Osteoblast (primary cell): ENCODE measurements at regions not wholly inside any gene's neighbourhood (a gene's known extent, or its start where the extent isn't known, plus 50 kb on each side); places are given as distances from the start of the nearest gene placed in this dataset.
"Not testable (repeated sequence)": the region's sequence is repeated elsewhere in the genome, so short reads cannot be mapped to it uniquely, and the experiment has no call there.

ENCODE experiments used
- DNase-seq: peaks from one replicate; pipeline ENCODE4 v3.0.0; 2011; ENCODE audit warnings: low spot score, mixed read lengths; ENCODE audit not compliant: insufficient read length; ENCODE audit errors: missing footprints
- H2AFZ ChIP-seq: 2 replicates; pipeline ENCODE4 v1.6.0; 2011; ENCODE audit warnings: mild to moderate bottlenecking, low read length
- H3K27ac ChIP-seq: 2 replicates; pipeline ENCODE4 v1.5.1; 2011; ENCODE audit warnings: mild to moderate bottlenecking, low read depth, low read length, moderate library complexity
- H3K27me3 ChIP-seq: 2 replicates; pipeline ENCODE4 v1.6.0; 2012; ENCODE audit warnings: mild to moderate bottlenecking, control low read depth, inconsistent platforms, low read length, moderate library complexity; ENCODE audit not compliant: insufficient read depth
- H3K36me3 ChIP-seq: 2 replicates; pipeline ENCODE4 v1.5.1; 2011; ENCODE audit warnings: mild to moderate bottlenecking, low read length, control low read depth, moderate library complexity; ENCODE audit not compliant: insufficient read depth
- H3K4me1 ChIP-seq: 2 replicates; pipeline ENCODE4 v1.5.1; 2011; ENCODE audit warnings: mild to moderate bottlenecking, low read length, control low read depth, moderate library complexity; ENCODE audit not compliant: insufficient read depth
- H3K4me2 ChIP-seq: 2 replicates; pipeline ENCODE4 v1.6.0; 2011; ENCODE audit warnings: mild to moderate bottlenecking, low read length; ENCODE audit not compliant: insufficient read depth
- H3K4me3 ChIP-seq: fragments of 200-600 bp; sonication (generic); 3 replicates; pipeline ENCODE4 v1.5.1; 2012; ENCODE audit warnings: mild to moderate bottlenecking, low read length, inconsistent platforms; ENCODE audit not compliant: insufficient read depth
- H3K79me2 ChIP-seq: 2 replicates; pipeline ENCODE4 v1.6.0; 2012; ENCODE audit warnings: mild to moderate bottlenecking, low read length, control low read depth, inconsistent platforms; ENCODE audit not compliant: insufficient read depth
- H3K9me3 ChIP-seq: 2 replicates; pipeline ENCODE4 v1.5.1; 2011; ENCODE audit warnings: low read depth, low read length, control low read depth
- H4K20me1 ChIP-seq: 2 replicates; pipeline ENCODE4 v1.6.0; 2012; ENCODE audit warnings: mild to moderate bottlenecking, low read length, control low read depth; ENCODE audit not compliant: insufficient read depth
- CTCF ChIP-seq: IDR thresholded peaks from 2 replicates; pipeline ENCODE4 v1.5.1; 2011; ENCODE audit warnings: mild to moderate bottlenecking, low read depth, low read length, moderate library complexity; ENCODE audit errors: extremely low read depth

- no peaks in the 10 kb centered on the region for H3K9me3 ChIP-seq
Measured at GRCh38 chr6:115839583-115840181, 221.0 kb downstream of the FRK start.

GRCh38 chr6:115838763-115839401 is 221.8 kb downstream of the FRK start:
- Histone ChIP-seq H3K4me2 (no peak overlapping the region), H4K20me1 (no peaks in the 10 kb centered on the region), H3K9me3 (no peaks in the 10 kb centered on the region), H3K79me2 (no peaks in the 10 kb centered on the region), H3K36me3 (no peaks in the 10 kb centered on the region), H3K27ac (no peak overlapping the region), H3K4me1 (no peaks in the 10 kb centered on the region), H3K4me3 (no peak overlapping the region), H3K27me3 (no peaks in the 10 kb centered on the region), H2AFZ (no peak overlapping the region)
- DNase-seq = no peak
- TF ChIP-seq CTCF = peak; percentile 46

More at GRCh38 chr6:115839583-115840181, 221.0 kb downstream of the FRK start:
- no peaks in the 10 kb centered on the region for H3K36me3 ChIP-seq
- no peaks in the 10 kb centered on the region for H3K27me3 ChIP-seq
- no peak for DNase-seq
- no peak overlapping the region for H2AFZ ChIP-seq
- no peaks in the 10 kb centered on the region for H4K20me1 ChIP-seq
- no peaks in the 10 kb centered on the region for H3K79me2 ChIP-seq
- H3K4me1 ChIP-seq = no peaks in the 10 kb centered on the region
- no peak overlapping the region for H3K27ac ChIP-seq
- H3K4me2 ChIP-seq = no peak overlapping the region
- TF ChIP-seq CTCF = no peak
- H3K4me3 ChIP-seq = no peak overlapping the region

- no peak for DNase-seq
- no peak overlapping the region for H2AFZ ChIP-seq
- H4K20me1 ChIP-seq = no peaks in the 10 kb centered on the region
- no peaks in the 10 kb centered on the region for H3K79me2 ChIP-seq
- H3K9me3 ChIP-seq = no peaks in the 10 kb centered on the region
- no peaks in the 10 kb centered on the region for H3K36me3 ChIP-seq
- H3K27ac ChIP-seq = no peak overlapping the region
- no peak overlapping the region for H3K4me3 ChIP-seq
- H3K4me2 ChIP-seq = no peak overlapping the region
- H3K4me1 ChIP-seq = no peaks in the 10 kb centered on the region
- no peak for TF ChIP-seq CTCF
- H3K27me3 ChIP-seq = no peaks in the 10 kb centered on the region
Measured at GRCh38 chr6:115838216-115838615, 222.5 kb downstream of the FRK start.

GRCh38 chr6:115836374-115836773 is 224.3 kb downstream of the FRK start:
- H4K20me1 ChIP-seq, H3K4me1 ChIP-seq, H2AFZ ChIP-seq, H3K9me3 ChIP-seq, H3K79me2 ChIP-seq, H3K4me2 ChIP-seq, H3K27ac ChIP-seq, H3K27me3 ChIP-seq, H3K36me3 ChIP-seq, DNase-seq, H3K4me3 ChIP-seq: not testable (repeated sequence)
